GM03348 (cell line): ENCODE measurements at regions not wholly inside any gene's neighbourhood (a gene's known extent, or its start where the extent isn't known, plus 50 kb on each side); places are given as distances from the start of the nearest gene placed in this dataset.

Source experiments
- DNase-seq: peaks from one replicate; pipeline ENCODE4 v3.0.0; 2012; ENCODE audit warnings: low spot score

DNA sequence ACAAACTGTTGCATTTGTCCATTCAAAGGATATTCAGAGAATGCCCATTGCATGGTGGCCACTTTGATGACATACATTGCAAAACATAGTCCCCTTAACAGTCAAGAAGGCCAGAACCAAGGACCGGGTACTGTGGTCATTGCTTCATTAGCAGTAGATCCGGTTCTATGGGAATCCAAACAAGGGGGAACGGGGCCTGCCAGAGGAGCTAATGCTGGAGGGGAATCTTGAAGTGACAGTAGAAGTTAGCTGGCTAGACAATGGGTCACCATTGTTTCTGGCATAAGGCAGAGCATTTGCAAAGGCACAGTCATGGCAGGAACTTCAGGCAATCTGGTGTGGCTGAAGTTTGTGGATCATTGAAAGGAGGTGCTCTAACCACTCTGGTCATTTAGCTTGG is 279.7 kb downstream of the SS18 start:
- DNase-seq = no peak

DNA sequence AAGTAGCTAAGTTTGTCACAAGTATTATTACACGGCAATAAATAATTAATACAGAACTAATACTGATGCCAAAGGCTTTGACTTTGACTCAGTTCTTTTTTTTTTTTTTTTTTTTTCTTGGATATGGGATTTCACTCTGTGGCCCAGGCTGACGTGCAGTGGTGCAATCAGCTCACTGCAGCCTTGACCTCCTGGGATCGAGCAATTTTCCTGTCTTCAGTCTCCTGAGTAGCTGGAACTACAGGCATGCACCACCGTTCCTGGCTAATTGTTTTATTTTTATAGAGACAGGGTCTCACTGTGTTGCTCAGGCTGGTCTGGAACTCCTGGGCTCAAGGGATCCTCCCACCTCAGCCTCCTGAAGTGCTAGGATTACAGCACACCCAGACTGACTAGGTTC is 284.5 kb downstream of the SS18 start:
- DNase-seq = no peak

DNA sequence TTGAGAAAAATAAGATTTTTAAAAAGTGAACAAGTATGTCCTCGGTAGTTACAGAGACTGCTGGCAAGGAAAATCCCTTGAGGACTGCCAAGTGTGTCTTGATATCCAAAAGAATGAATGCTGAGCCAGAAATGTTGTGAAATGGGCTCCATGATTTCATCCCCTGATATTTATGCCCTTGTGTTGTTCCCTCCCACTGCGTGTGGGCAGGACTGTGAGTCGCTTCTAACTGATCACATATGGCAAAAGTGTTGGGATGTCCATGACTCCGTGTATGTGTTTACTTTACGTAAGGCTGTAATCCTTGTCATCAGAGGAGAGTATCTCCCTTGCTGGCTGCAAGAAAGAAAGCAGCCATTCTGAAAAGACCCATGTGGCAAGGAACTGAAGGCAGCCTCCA is 285.1 kb downstream of the SS18 start:
- peak; percentile 82 for DNase-seq

GRCh38 chr18:25799231-25799630 is 291.2 kb downstream of the SS18 start:
- DNase-seq = no peak

- DNase-seq = no peak
These were observed 292.4 kb downstream of the SS18 start for GRCh38 chr18:25798046-25798445.

DNA sequence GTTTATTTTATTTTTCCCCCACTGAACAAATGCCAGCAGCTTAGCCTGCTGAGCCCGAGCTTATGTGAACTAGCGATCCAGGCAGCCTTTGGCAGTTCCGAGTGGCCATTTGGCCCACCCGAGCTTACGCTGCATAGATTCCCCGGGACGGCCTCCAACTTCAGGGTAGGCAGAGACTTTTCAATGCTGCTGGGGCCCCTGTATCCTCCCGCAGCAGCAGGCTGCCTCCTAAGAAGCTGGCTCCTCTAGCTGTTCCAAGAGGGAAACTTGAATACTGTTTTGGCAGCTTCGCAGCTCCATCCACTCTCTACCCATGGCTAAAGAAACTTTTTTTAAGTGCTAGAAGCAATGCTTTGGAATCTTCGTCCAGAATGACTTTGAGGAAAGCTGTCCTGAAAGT is 295.2 kb downstream of the SS18 start:
- no peak for DNase-seq

DNA sequence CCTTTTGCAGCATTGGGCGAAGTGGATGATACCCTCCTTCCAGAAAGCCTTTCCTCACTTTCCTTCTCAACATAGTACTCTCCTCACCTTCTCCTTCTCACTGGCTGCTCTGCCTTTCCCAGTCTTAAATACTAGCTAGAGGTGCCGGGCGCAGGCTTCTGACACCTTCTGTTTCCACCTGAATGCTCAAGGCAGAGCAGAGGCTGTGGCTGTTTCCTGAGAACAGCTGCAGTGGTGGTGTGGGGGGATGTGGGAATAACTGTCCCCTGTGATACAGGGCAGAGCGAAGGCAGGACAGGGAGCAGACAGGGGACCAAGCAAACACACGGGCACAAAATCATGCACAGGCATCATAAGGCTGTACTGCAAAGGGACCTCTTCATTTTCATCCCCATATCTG is 303.1 kb downstream of the SS18 start:
- no peak for DNase-seq

DNA sequence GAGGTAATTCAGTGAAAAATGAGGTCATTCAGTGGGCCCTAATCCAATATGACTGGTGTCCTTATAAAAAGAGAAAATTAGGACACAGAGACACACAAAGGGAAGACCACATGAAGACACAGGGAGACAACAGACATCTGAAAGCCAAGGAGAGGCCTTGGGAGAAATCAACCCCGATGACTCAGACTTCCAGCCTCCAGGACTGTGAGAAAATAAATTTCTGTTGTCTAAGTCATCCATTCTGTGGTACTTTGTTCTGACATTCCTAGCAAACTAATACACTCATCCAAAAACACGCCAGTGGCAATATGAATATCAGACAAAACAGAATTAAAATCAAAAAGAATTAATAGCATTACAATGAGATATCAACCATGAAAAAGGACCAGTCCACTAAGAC is 303.7 kb downstream of the SS18 start:
- DNase-seq = peak; percentile 66

DNA sequence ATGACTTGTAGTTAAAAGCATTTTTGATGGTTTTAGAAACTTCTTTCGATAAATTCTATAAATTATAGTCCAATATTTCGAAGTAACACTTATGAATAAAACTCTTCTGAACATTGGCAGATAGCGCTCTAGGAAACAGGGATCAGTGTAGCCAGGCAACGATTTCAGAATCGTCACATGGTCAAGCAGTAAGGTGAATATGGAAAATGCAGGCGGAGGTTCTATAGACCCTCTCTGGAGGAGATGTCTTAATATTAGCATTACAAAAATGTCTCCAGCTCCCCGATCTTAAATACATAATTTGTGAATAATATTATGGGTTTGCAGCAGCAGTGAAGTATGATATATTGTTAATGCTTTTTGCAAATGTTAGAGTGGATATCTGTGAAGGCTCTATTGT is 310.3 kb downstream of the SS18 start:
- DNase-seq = no peak

- DNase-seq = no peak
These were observed 318.6 kb downstream of the SS18 start for GRCh38 chr18:25771796-25772195.

GRCh38 chr18:25764777-25765176 is 325.6 kb downstream of the SS18 start:
- DNase-seq = no peak

DNA sequence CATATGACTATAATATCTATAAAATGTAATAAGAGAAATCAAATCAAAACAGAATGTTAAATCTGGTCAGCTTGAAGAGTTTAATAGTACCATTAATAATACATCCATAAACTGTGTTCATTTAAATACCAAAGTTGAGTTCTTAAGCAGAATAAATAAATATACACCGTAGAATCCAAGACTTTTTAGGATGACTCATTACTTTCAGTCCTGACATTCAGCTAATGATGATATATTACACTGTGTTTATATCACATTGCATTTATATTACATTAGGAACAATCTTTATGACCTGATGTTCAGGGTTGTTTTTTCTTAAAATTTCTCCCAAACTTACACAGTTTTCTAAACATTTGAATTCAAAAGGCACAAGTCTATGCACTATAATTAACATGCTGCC is 331.3 kb downstream of the SS18 start:
- DNase-seq = no peak

DNA sequence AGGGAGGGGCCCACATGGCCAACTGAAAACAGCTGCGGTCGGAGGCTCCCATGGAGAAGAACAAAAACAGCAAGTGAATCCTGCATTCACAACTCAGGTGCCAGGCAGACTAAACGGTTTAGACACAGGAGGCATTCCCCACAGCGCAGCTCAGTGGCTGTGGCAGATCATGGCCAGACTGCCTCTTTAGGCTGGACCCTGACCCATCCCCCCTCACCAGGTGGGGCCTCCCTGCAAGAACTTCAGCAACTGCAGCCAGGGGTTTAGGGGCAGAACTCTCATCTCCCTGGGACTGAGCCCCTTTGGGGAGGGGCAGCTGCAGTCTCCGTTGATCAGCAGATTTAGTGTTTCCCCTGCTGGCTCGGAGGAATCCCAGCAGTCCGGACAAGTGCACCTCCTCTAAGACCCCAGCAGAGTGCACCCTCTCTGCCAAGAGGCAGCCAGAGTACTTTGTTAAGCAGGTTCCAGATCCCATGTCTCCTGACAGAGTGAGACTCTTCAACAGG is 346.7 kb downstream of the SS18 start:
- no peak for DNase-seq

DNA sequence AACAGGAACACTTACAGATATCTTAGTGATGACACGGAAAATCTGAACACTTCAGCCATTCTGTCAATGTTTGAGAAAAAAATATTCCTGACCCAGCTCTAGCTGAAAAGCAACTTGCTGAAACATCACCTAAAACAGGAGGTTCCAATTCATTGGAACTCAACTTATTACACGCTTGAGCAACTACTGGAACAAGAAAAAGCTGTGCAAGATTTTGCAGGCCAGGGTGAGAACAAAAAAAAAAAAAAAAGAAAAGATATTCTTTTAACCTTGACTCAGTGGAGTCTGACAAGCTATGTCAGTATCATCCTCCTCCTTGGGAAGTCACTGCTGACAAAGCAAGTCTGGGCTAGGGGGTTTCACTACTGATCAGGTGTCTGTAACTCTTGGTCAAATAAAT is 351.0 kb downstream of the SS18 start:
- no peak for DNase-seq

DNA sequence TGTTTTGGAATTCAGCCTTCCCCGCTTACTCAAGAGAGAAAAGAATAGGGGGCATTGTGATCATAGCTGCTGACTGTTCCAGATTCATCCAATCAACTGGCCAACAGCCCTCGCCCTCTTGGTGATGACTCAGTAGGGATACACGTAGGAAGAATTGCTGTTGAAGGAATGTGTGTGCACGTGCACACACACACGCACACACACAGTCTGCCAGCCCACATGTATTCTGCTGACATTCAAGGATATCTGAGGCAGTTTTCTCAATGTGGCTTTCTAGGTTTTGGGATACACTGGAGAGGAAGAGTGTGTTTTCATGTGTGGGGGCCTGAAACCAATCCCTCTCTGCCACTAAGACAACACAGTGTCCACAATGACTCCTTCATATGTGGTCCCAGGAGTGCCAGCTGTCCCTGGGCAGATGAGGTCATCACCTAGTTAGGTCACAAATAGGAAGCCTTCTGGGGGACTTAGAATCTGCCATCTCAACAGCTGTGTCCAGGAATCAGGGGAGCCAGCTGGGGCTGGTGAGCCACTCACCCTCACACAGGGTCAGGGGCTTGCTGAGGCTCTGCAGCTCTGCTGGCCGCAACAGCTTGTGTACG is 352.6 kb downstream of the SS18 start:
- peak; percentile 51 for DNase-seq

- no peak for DNase-seq
These were observed 353.9 kb downstream of the SS18 start for GRCh38 chr18:25736516-25736915.

GRCh38 chr18:25735459-25735858 is 355.0 kb downstream of the SS18 start:
- DNase-seq = no peak

DNA sequence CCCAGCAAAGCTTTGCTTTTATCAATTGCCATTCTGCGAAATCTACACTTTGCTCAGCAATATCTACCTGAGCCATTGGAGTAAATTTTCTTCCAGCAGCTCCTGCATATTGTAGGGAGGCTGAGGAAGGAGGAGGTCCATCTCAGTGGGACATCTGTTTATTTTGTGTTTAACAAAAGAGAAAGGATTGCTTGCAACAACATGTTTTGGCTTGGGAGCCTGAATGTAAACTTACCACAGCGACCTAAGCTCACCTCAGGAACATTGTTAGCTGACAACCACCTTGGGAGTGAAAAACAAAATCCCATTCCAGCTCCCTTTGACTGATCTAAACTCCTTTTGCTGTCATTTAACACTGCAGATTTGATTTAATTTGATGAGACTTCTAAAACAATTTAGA is 356.1 kb downstream of the SS18 start:
- no peak for DNase-seq

DNA sequence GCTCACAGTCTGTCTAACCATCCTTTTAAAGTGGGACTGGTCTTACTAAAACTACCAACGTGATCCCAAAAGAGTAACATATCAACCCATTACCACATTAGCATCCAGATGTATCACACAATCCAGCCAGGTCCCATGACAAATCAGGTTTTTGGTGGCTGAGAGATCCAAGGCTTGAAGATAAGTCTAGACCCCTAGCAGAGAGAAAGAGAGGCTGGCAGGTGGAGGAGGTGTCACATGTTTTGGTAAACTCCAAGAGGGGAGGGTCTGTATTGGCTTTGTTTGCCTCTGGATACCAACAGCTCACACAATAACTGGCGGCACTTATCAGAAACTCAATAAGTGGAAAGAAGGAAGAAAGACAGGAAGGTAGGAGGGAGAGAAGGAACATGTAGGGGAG is 357.6 kb downstream of the SS18 start:
- no peak for DNase-seq

DNA sequence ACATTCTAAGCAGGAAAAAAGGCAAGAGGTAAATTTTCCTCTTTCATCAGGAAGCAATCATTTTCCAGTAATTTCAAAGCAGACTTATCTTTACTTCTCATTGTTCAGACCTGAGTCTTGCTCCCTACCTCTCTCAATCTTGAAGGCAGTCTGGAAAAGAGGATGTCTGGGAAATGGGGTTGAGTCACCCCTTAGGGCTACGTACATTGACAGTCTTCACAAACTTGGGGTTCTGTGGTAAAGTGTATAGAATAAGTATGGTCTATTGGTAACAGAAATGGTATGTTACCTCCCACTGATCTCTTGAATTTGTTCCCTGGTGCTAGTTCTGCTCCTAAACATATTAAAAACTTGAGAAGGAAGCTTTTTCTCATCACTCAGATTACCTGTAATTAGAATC is 361.3 kb downstream of the SS18 start:
- DNase-seq = no peak

DNA sequence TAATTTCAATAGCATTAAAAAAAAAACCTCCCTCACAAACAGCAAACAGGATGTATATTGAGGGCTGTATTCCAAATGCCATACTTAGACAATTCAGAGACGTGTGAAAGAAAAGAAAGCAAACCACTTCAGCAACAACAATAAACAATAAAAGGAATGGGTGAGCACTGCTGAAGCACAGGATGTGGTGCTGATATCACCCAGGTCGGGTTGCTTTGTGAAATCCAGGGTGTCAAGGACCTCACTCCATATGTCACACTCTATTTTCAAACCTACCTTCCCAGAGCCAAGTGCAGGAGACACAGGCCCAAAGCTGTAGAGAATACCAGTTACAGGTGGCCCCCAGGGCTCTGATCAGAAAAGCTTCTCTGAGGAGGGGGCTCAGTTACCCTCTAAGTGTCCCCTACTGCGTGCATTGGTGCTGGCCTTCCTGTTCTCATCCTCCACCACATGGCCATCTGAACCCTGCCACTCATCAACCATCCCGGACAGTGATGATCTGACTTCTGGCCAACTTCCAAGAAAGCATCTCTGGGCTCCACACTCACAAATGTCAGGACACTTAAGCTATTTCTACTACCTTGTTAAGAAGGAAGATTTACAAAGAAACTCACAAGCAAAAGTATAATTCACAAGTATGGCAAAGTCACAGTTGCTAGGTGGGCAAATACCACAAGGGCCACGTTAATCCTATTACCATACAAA is 363.0 kb downstream of the SS18 start:
- no peak for DNase-seq

DNA sequence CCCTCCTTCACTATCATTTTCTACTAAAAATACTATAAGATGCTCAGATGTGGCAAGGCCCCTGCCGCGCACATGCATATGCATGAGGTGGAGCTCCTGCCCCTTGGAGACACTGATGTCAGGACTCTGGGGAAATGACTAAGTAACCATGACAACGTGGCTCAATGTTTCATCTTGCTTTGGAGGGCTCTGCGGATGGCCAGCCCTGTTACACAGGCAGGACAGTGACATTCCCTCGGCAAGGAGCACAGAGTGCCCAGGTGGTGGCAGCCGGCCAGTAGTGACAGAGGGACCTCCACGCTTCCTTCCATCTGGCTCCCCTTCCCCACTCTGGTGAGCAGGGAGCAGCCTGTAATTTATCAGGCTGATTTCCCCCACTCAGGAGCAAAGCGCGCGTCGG is 364.1 kb downstream of the SS18 start:
- DNase-seq = no peak

DNA sequence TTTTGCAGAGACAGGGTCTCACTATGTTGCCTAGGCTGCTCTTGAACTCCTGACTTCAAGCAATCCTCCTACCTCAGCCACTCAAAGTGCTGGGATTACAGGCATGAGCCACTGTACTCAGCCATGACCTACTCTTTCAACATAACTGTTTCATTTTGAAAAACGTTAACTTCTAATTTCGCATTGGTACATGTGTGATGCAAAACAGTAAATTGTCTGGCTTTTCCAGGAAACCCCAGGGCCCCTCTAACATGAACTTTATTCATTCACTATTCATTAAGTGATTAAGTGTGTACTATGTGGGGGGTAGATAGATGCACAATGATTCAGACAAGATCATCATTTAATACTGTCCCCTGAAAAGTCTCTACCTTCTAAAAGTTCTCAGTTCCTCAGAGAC is 364.9 kb downstream of the SS18 start:
- no peak for DNase-seq

GRCh38 chr18:25724997-25725396 is 365.4 kb downstream of the SS18 start:
- DNase-seq = no peak
